OCI-LY7 (cell line): ENCODE measurements at regions not wholly inside any gene's neighbourhood (a gene's known extent, or its start where the extent isn't known, plus 50 kb on each side); places are given as distances from the start of the nearest gene placed in this dataset.

ENCODE experiments used
- EZH2phosphoT487 ChIP-seq: fragments of 200-600 bp; sonication (generic); IDR thresholded peaks from 2 replicates; pipeline ENCODE4 v1.6.1; 2018; ENCODE audit warnings: low read depth, borderline replicate concordance, mild to moderate bottlenecking, mixed run types, antibody characterized with exemption, low read length, moderate library complexity, mixed read lengths
- TF ChIP-seq, protein P1 (sequence below): fragments of 200-600 bp; sonication (generic); conservative IDR thresholded peaks from 2 replicates; pipeline ENCODE4 v1.5.1; 2014; ENCODE audit warnings: mild to moderate bottlenecking, antibody characterized with exemption, low read length, moderate library complexity, mixed read lengths

DNA sequence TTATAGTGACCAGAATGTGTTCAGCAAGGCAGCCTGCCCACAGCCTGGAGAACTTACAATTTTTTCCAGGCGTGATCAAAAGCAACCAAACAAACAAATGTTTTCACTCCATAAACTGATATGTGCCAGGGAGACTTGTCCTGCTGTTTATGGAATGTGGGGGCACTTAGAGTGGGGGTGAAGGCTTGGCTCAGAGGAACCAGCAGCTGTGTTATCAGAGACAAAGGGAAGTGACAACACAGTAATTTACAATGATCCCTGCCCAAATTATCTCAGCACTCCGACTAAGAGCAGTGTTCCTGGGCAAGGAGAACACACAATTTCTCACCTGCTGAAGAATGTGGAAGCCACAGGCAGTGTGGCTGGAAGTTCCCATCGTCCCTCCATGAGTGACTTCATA is 429.1 kb upstream of the IRX4 start:
- TF ChIP-seq, protein P1, sequence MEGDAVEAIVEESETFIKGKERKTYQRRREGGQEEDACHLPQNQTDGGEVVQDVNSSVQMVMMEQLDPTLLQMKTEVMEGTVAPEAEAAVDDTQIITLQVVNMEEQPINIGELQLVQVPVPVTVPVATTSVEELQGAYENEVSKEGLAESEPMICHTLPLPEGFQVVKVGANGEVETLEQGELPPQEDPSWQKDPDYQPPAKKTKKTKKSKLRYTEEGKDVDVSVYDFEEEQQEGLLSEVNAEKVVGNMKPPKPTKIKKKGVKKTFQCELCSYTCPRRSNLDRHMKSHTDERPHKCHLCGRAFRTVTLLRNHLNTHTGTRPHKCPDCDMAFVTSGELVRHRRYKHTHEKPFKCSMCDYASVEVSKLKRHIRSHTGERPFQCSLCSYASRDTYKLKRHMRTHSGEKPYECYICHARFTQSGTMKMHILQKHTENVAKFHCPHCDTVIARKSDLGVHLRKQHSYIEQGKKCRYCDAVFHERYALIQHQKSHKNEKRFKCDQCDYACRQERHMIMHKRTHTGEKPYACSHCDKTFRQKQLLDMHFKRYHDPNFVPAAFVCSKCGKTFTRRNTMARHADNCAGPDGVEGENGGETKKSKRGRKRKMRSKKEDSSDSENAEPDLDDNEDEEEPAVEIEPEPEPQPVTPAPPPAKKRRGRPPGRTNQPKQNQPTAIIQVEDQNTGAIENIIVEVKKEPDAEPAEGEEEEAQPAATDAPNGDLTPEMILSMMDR = no peak
- no peak for TF ChIP-seq EZH2phosphoT487
